ENCODE measurements at regions not wholly inside any gene's neighbourhood (a gene's known extent, or its start where the extent isn't known, plus 50 kb on each side); places are given as distances from the start of the nearest gene placed in this dataset.

DNA sequence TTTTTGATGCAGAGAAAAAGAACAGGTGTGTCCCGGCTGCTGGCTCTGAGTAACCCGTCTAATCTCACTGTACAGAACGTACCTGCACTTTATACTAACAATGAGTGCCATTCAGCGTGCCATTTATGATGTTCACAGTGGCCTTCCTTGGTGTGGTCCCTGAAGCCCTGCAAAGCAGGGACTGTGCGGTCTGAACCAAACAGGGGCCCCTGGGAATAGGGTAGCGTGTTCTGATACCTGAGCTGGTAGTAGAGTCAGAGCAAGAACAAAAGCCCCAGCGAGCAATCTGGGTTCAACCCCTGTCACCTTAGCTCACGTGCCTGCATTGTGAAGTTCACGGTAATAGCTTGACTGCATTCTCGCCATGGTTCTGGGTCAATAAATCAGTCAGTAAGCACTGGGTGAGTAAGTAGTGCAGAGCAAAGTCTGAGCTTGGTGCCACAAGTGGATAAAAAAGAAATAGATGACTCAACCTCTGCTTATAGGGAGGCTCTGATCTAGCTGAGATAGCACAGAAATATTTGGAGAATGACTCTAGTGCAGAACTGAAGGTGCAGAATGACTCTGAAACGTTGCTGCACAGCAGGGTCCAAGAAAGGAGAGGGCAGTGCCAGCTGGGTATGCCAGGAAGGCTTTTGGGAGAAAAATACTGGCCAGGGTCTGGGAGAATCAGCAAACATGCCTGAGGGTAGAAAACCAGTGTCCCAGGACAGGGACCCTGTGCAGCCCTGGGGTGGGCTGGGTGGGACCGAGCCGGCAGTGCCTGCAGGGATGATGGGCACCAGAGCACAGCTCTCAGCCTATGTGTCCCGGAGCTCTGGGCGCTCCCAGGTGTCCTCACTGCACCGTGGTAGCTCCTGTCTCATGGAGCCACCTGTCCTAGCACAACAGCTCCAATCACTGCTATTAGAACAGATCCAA lies 125.9 kb downstream of the RHOU start:
- TF ChIP-seq, protein P1, sequence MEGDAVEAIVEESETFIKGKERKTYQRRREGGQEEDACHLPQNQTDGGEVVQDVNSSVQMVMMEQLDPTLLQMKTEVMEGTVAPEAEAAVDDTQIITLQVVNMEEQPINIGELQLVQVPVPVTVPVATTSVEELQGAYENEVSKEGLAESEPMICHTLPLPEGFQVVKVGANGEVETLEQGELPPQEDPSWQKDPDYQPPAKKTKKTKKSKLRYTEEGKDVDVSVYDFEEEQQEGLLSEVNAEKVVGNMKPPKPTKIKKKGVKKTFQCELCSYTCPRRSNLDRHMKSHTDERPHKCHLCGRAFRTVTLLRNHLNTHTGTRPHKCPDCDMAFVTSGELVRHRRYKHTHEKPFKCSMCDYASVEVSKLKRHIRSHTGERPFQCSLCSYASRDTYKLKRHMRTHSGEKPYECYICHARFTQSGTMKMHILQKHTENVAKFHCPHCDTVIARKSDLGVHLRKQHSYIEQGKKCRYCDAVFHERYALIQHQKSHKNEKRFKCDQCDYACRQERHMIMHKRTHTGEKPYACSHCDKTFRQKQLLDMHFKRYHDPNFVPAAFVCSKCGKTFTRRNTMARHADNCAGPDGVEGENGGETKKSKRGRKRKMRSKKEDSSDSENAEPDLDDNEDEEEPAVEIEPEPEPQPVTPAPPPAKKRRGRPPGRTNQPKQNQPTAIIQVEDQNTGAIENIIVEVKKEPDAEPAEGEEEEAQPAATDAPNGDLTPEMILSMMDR (IDR thresholded peaks at IDR 0.05; ENCODE audit: low read depth, low read length) = no peak
- TF ChIP-seq EZH2phosphoT487 (IDR thresholded peaks at IDR 0.05; ENCODE audit: low read depth) = no peak

Data from OCI-LY3 (cell line).